ENCODE measurements at regions not wholly inside any gene's neighbourhood (a gene's known extent, or its start where the extent isn't known, plus 50 kb on each side); places are given as distances from the start of the nearest gene placed in this dataset.
"Not testable (repeated sequence)": the region's sequence is repeated elsewhere in the genome, so short reads cannot be mapped to it uniquely, and the experiment has no call there.

GRCh38 chr13:73324842-73325722, 266.3 kb downstream of the KLF5 start:
- no peak for DNase-seq (ENCODE audit: low spot score)
- H3K27ac Mint-ChIP-seq = no peak overlapping the region
- no peaks in the 10 kb centered on the region for H3K4me1 Mint-ChIP-seq (ENCODE audit: low read depth)
- H3K27me3 Mint-ChIP-seq (ENCODE audit: insufficient read depth) = peaks cover 10% of the 10 kb centered on the region
- no peak overlapping the region for H3K4me3 Mint-ChIP-seq
- H3K9me3 Mint-ChIP-seq = peaks cover 3% of the 10 kb centered on the region
- no peaks in the 10 kb centered on the region for H3K36me3 Mint-ChIP-seq (ENCODE audit: low read depth)
- intact Hi-C loops (cut with micrococcal nuclease) = no loop called here

- no peak overlapping the region for H3K4me3 Mint-ChIP-seq
- H3K36me3 Mint-ChIP-seq (ENCODE audit: low read depth) = no peaks in the 10 kb centered on the region
- no peak overlapping the region for H3K27ac Mint-ChIP-seq
- peaks cover 2% of the 10 kb centered on the region for H3K9me3 Mint-ChIP-seq
- intact Hi-C loops (cut with micrococcal nuclease) = no loop called here
- DNase-seq (ENCODE audit: low spot score) = no peak
- H3K4me1 Mint-ChIP-seq (ENCODE audit: low read depth) = no peaks in the 10 kb centered on the region
- H3K27me3 Mint-ChIP-seq (ENCODE audit: insufficient read depth) = peaks cover 10% of the 10 kb centered on the region
These were observed 264.8 kb downstream of the KLF5 start for GRCh38 chr13:73323615-73324014.

- Mint-ChIP-seq H3K27ac (no peak overlapping the region), H3K4me1 (ENCODE audit: low read depth) (no peaks in the 10 kb centered on the region), H3K36me3 (ENCODE audit: low read depth) (no peaks in the 10 kb centered on the region), H3K27me3 (ENCODE audit: insufficient read depth) (peaks cover 4% of the 10 kb centered on the region), H3K9me3 (peaks cover under 1% of the 10 kb centered on the region), H3K4me3 (no peak overlapping the region)
- no peak for DNase-seq (ENCODE audit: low spot score)
- intact Hi-C loops (cut with micrococcal nuclease) = no loop called here
These were observed 262.2 kb downstream of the KLF5 start for GRCh38 chr13:73321043-73321442.

- no peaks in the 10 kb centered on the region for H3K27me3 Mint-ChIP-seq (ENCODE audit: insufficient read depth)
- H3K4me3 Mint-ChIP-seq = no peak overlapping the region
- H3K9me3 Mint-ChIP-seq = peaks cover 10% of the 10 kb centered on the region
- no peaks in the 10 kb centered on the region for H3K4me1 Mint-ChIP-seq (ENCODE audit: low read depth)
- intact Hi-C loops (cut with micrococcal nuclease) = no loop called here
- H3K36me3 Mint-ChIP-seq (ENCODE audit: low read depth) = no peaks in the 10 kb centered on the region
- no peak for DNase-seq (ENCODE audit: low spot score)
- no peak overlapping the region for H3K27ac Mint-ChIP-seq
These were observed 258.3 kb downstream of the KLF5 start for GRCh38 chr13:73317140-73317539.

GRCh38 chr13:73310366-73310765, 251.6 kb downstream of the KLF5 start:
- H3K9me3 Mint-ChIP-seq = peaks cover 6% of the 10 kb centered on the region
- intact Hi-C loops (cut with micrococcal nuclease) = no loop called here
- no peaks in the 10 kb centered on the region for H3K4me1 Mint-ChIP-seq (ENCODE audit: low read depth)
- H3K27me3 Mint-ChIP-seq (ENCODE audit: insufficient read depth) = peaks cover 2% of the 10 kb centered on the region
- no peaks in the 10 kb centered on the region for H3K36me3 Mint-ChIP-seq (ENCODE audit: low read depth)
- no peak overlapping the region for H3K27ac Mint-ChIP-seq
- H3K4me3 Mint-ChIP-seq = no peak overlapping the region
- DNase-seq (ENCODE audit: low spot score) = no peak

GRCh38 chr13:73307481-73307880, 248.7 kb downstream of the KLF5 start:
- intact Hi-C loops (cut with micrococcal nuclease) = no loop called here
- H3K9me3 Mint-ChIP-seq = no peaks in the 10 kb centered on the region
- H3K27ac Mint-ChIP-seq = no peak overlapping the region
- H3K4me3 Mint-ChIP-seq = no peak overlapping the region
- peaks cover 6% of the 10 kb centered on the region for H3K27me3 Mint-ChIP-seq (ENCODE audit: insufficient read depth)
- no peaks in the 10 kb centered on the region for H3K4me1 Mint-ChIP-seq (ENCODE audit: low read depth)
- H3K36me3 Mint-ChIP-seq (ENCODE audit: low read depth) = no peaks in the 10 kb centered on the region
- DNase-seq (ENCODE audit: low spot score) = no peak

- no peak for DNase-seq (ENCODE audit: low spot score)
- Mint-ChIP-seq H3K36me3 (ENCODE audit: low read depth) (no peaks in the 10 kb centered on the region), H3K9me3 (no peaks in the 10 kb centered on the region), H3K27ac (no peak overlapping the region), H3K4me1 (ENCODE audit: low read depth) (no peaks in the 10 kb centered on the region), H3K27me3 (ENCODE audit: insufficient read depth) (peaks cover 6% of the 10 kb centered on the region), H3K4me3 (no peak overlapping the region)
- intact Hi-C loops (cut with micrococcal nuclease) = no loop called here
These were observed 247.9 kb downstream of the KLF5 start for GRCh38 chr13:73306688-73307087.

- Mint-ChIP-seq H3K36me3 (ENCODE audit: low read depth) (no peaks in the 10 kb centered on the region), H3K4me3 (no peak overlapping the region)
- intact Hi-C loops (cut with micrococcal nuclease) = no loop called here
These were observed 245.6 kb downstream of the KLF5 start for GRCh38 chr13:73304442-73304841.

GRCh38 chr13:73303851-73304250, 245.0 kb downstream of the KLF5 start:
- Mint-ChIP-seq H3K4me3 (no peak overlapping the region), H3K36me3 (ENCODE audit: low read depth) (no peaks in the 10 kb centered on the region), H3K27me3 (ENCODE audit: insufficient read depth) (peaks cover 6% of the 10 kb centered on the region), H3K27ac (no peak overlapping the region), H3K4me1 (ENCODE audit: low read depth) (no peaks in the 10 kb centered on the region), H3K9me3 (no peaks in the 10 kb centered on the region)
- no peak for DNase-seq (ENCODE audit: low spot score)
- intact Hi-C loops (cut with micrococcal nuclease) = no loop called here

More at GRCh38 chr13:73304442-73304841, 245.6 kb downstream of the KLF5 start:
- Mint-ChIP-seq H3K9me3 (no peaks in the 10 kb centered on the region), H3K27ac (no peak overlapping the region), H3K4me1 (ENCODE audit: low read depth) (no peaks in the 10 kb centered on the region), H3K27me3 (ENCODE audit: insufficient read depth) (peaks cover 6% of the 10 kb centered on the region)
- DNase-seq (ENCODE audit: low spot score) = no peak

GRCh38 chr13:73301622-73302021, 242.8 kb downstream of the KLF5 start:
- DNase-seq (ENCODE audit: low spot score); intact Hi-C loops (cut with micrococcal nuclease); H3K4me3 Mint-ChIP-seq; H3K27ac Mint-ChIP-seq; H3K9me3 Mint-ChIP-seq; H3K27me3 Mint-ChIP-seq (ENCODE audit: insufficient read depth); H3K36me3 Mint-ChIP-seq (ENCODE audit: low read depth); H3K4me1 Mint-ChIP-seq (ENCODE audit: low read depth): not testable (repeated sequence)

GRCh38 chr13:73300718-73301425, 242.1 kb downstream of the KLF5 start:
- H3K4me3 Mint-ChIP-seq = no peak overlapping the region
- intact Hi-C loops (cut with micrococcal nuclease) = no loop called here
- no peaks in the 10 kb centered on the region for H3K9me3 Mint-ChIP-seq
- H3K27ac Mint-ChIP-seq = no peak overlapping the region
- DNase-seq (ENCODE audit: low spot score) = no peak
- peaks cover 6% of the 10 kb centered on the region for H3K27me3 Mint-ChIP-seq (ENCODE audit: insufficient read depth)
- no peaks in the 10 kb centered on the region for H3K36me3 Mint-ChIP-seq (ENCODE audit: low read depth)
- H3K4me1 Mint-ChIP-seq (ENCODE audit: low read depth) = no peaks in the 10 kb centered on the region

- H3K27ac Mint-ChIP-seq = no peak overlapping the region
- no peaks in the 10 kb centered on the region for H3K36me3 Mint-ChIP-seq (ENCODE audit: low read depth)
- no peaks in the 10 kb centered on the region for H3K27me3 Mint-ChIP-seq (ENCODE audit: insufficient read depth)
- no peaks in the 10 kb centered on the region for H3K4me1 Mint-ChIP-seq (ENCODE audit: low read depth)
- intact Hi-C loops (cut with micrococcal nuclease) = no loop called here
- H3K4me3 Mint-ChIP-seq = no peak overlapping the region
- DNase-seq (ENCODE audit: low spot score) = no peak
- H3K9me3 Mint-ChIP-seq = no peaks in the 10 kb centered on the region
These were observed 241.0 kb downstream of the KLF5 start for GRCh38 chr13:73299787-73300186.

- no peak for DNase-seq (ENCODE audit: low spot score)
- Mint-ChIP-seq H3K36me3 (ENCODE audit: low read depth) (no peaks in the 10 kb centered on the region), H3K27me3 (ENCODE audit: insufficient read depth) (peaks cover 7% of the 10 kb centered on the region), H3K4me1 (ENCODE audit: low read depth) (no peaks in the 10 kb centered on the region), H3K27ac (no peak overlapping the region), H3K4me3 (no peak overlapping the region), H3K9me3 (no peaks in the 10 kb centered on the region)
- intact Hi-C loops (cut with micrococcal nuclease) = no loop called here
These were observed 235.2 kb downstream of the KLF5 start for GRCh38 chr13:73293913-73294523.
